NCI-H2171 treated with DMSO at 0.1 percent for 48 hours (cell line): ENCODE measurements at regions not wholly inside any gene's neighbourhood (a gene's known extent, or its start where the extent isn't known, plus 50 kb on each side); places are given as distances from the start of the nearest gene placed in this dataset.

Experiments
- DNase-seq: peaks from one replicate; lab custom pipeline; 2025; lab: John Stamatoyannopoulos, UW

GRCh38 chr1:25056536-25056935 is 126.5 kb upstream of the RUNX3 start:
- DNase-seq = no peak

DNA sequence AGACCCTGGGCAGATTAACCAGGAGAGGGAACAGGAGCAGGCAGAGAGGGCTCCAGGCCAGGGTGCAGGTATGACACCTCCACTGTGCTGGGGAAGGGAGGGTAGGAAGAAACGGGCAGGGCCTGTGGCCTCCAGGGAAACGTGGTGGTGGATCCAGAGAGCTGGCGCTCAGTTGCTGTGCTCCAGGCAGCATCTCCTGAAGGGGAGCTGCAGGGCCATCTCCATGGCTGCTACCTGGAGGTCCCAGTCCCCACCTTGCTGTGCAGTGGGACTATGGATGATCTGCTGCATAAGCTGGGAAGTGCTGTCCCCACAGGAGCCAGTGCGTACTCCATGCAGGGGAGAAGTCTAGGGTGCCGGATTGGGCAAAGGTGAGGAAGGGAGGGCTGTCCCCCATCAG is 125.9 kb upstream of the RUNX3 start:
- DNase-seq = no peak

GRCh38 chr1:25055324-25055780 is 125.3 kb upstream of the RUNX3 start:
- no peak for DNase-seq

DNA sequence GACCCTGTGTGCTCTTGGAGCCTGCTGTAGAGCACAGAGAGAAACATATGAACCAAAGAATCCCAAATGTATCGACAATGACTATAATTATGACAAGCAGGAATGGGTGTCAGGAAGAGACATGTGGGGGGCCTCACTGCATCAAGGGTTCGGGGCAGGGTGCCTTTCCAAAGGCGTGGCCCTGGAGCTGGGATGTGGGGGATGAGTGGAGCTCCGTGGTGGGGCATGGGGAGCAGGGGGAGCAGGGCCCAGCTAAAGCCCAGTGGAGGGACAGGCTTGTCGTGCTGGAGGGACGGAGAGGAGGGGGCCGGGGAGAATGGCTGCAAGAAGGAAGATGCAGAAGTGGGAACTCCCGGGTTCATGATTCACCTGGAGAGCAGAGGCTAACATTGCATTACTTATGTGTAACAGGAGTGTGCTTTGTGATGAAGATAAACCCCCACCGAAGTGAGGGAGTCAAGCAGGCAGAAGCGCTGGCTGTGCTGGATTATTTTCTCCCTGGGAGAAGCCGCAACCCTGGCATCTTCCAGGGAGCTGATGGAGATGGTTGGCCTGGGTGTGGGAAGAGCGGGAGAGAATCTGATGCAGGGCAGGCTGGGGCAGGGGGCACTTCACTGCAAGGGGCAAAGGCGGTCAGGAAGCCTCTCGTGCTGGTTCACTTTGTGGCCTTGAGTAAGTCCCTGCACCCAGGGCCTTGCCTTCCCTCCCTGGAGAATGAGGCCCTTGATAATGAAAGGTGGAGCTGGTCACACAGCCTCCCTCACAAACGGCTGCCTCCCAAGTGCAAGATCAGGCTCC is 124.6 kb upstream of the RUNX3 start:
- DNase-seq = no peak

- DNase-seq = no peak
Observed at GRCh38 chr1:25053576-25054250, 123.6 kb upstream of the RUNX3 start.

GRCh38 chr1:25051906-25052305 is 121.8 kb upstream of the RUNX3 start:
- no peak for DNase-seq

- no peak for DNase-seq
Observed at GRCh38 chr1:25051504-25051903, 121.4 kb upstream of the RUNX3 start.

DNA sequence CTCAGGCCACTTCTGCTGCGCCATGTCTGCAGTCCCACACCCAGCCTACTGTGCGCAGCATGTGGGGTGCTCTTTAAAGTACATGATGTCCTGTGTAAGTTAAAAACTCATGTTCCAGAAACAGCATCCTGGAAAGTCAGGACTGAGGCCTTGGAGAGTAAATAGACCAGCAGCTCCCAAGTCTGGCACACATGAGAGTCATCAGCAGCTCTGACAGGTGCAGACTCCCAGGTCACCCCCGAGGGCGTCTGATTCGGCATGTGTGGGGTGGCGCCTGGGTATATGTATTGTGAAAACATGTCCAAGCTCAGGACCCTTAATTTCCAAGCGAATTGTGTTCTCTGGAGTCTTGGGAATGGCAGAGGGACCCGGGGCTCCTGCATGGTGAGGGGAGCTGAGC is 120.1 kb upstream of the RUNX3 start:
- no peak for DNase-seq

- DNase-seq = no peak
Observed at GRCh38 chr1:25049190-25049589, 119.1 kb upstream of the RUNX3 start.

- DNase-seq = no peak
Observed at GRCh38 chr1:25048728-25049127, 118.7 kb upstream of the RUNX3 start.

DNA sequence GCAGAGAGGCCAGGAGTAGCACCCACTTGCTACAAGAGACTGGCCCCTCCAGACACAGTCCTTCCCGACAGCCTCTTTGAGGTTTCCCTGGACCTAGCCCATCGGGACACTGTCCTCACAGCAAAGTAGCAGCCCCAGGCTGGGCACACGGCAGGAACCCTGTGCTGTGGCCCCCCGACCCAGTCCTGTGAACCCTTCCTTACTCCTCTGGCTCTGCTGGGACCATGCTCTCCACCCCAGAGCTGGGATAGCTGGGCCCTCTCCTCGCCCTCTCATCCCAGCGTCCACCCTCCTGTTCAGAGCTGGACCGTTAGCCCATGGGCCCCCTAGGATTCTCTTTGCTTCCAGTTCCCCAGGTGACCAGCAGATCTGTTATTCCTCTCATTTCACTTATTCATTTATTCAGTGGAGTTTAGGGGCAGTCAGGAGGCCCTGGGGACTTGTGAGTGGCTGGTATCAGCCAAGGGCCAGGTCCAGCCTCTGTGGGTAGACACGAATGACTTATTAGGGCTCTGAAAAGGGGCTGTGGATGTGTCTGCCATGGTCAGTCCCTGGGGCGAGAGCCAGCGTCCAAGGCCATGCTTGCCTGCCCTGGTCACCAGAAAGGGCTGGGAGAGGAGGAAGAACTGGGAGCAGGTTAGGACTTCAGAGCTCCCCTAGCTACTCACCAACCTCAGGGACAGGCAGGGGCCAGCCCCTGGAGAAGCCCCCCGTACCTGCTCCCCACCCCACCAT is 117.6 kb upstream of the RUNX3 start:
- DNase-seq = no peak

DNA sequence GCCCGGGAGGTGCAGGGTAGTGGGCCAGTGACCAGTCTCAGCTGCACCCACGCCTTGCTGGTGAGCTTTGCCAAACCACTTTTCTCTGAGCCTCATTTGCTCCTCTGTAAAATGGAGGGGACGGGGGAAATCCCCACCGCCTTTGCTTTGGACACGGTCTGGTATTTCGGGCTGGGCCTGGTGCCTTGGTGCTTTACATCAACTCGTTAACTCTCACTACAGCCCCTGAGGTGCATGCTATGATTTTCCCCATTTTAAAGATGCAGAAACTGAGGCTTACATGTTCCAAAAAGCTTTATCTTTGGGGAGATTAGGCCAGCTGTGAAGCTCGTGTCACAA is 116.1 kb upstream of the RUNX3 start:
- DNase-seq = no peak

- DNase-seq = no peak
Observed at GRCh38 chr1:25045480-25046193, 115.6 kb upstream of the RUNX3 start.

- DNase-seq = no peak
Observed at GRCh38 chr1:25043228-25043580, 113.1 kb upstream of the RUNX3 start.

DNA sequence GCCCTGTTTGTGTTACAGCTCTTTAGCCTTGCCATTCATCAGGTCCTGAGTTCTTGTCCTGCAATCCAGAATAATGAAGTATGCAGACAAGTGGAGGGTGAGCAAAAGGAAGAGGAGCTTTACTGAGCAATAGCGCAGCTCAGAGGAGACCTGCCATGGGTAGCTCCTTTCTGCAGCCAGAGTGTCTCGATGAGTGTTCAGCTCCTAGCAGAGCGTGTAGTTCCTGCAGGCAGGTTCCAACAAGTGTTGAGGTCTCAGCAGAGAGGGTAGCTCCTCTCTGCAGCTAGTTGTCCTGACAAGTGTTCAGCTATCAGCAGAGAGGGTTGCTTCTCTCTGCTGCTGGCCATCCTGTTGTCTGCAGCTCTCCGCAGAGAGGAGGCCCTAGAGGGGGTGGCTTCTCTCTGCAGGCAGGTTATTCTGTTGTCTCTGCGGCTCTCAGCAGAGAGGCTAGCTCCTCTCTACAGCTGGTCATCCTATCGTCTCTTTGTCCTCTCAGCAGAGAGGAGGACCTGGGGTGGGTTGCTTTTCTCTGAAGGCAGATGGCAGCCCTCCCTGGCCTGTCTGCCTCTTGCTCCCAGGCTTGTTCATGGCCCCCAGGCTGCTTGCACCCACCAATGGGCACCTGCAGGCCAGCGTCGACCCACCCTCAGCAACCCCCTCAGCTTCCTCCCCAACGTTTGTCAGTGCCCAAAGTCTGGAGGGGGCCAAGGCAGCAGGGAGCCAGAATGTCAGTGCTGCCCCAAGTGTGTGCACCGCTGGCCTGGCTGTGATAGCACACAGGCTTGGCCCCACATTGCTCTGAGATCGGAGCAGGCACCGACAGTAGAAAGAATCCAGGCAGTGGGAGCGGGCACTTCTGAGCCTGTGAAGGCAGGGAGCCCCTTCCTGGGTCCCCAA is 112.5 kb upstream of the RUNX3 start:
- DNase-seq = no peak

DNA sequence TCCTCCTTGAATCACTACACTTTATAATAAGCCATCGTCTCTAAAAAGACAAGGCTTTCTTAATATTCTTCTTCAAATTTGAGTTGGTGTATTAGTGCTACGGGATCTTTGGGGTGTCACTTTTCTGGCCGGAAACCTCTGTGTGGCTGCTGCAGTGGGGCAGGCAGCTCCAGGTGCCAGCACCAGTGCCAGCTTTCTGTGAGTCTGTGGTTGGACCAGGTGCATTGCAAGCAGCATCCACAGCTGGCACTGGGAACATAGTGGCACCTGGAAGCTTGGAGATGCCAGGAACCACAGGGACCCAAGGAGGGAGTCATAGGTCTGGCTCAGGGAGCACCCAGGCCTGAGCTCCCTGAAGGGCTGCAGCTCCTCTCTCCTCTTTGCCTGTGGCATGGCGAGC is 111.8 kb upstream of the RUNX3 start:
- no peak for DNase-seq

DNA sequence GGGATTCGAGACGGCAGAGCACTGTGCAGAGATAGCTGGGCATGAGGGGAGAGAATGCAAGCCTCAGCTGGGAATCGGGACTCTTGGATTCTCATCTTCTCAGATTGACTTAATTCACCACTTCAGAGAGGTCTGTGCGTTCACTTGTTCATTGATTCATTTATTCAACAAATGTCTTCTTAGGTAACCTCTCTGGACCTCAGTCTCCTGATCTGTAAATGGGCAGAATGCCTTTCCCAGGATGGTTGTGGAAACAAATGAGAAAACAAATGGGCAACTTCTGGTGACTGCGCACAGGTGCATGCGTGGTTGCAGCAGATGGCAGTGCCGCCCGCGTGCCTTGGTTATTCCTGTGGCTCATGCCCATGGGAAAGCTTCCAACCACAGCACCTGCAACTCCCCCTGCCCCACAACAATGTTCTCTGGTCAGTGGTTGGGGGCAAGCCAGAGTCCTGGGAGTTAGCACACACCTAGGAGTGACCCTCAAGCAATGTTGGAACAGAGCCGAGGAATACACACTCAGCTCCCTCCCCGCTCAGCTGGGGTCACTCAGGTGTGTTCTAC is 110.1 kb upstream of the RUNX3 start:
- peak; percentile 7 for DNase-seq

- no peak for DNase-seq
Observed at GRCh38 chr1:25039229-25039628, 109.2 kb upstream of the RUNX3 start.

- DNase-seq = no peak
Observed at GRCh38 chr1:25038699-25039098, 108.6 kb upstream of the RUNX3 start.

GRCh38 chr1:25037174-25038074 is 107.3 kb upstream of the RUNX3 start:
- DNase-seq = peak; percentile 38
